Stimulated activated CD8-positive, alpha-beta memory T cell treated with anti-CD3 and anti-CD28 coated beads, Interleukin-15, amount 100 ng/mL, for 48 hours (primary cell): ENCODE measurements at regions not wholly inside any gene's neighbourhood (a gene's known extent, or its start where the extent isn't known, plus 50 kb on each side); places are given as distances from the start of the nearest gene placed in this dataset.

Experiments used
- DNase-seq, 2 donors: peaks; one replicate each; pipeline ENCODE4 v3.0.0-alpha.2; 2020; ENCODE audit warnings: low read depth in 2 of 2

DNA sequence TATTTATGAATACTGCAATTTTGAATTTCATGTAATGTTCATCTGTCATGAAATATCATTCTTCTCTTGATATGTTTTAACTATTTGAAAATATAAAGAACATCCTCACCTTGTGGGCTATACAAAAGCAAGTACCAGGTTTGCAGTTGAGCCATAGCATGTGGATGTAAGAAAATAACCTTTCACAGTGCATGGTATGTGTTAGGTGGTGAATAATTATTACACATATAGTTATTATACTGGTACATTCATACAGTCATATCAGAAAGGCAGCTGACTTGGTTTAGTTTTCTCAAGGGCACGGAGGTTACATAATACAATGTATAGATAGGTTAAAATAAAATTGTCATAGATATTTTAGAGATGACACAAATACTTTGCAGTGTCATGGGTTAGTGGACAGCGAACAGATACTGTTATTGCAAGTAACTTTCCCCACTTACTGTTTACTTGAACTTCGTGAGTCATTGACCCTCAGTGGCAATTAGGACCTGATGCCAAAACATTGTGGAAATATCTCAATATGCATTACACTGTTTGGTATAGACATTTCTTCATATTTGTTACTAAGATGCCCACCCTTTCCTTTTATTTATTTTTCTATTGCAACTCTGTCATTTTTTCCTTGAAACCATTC lies 445.4 kb upstream of the GOT2 start:
- no peak for DNase-seq

DNA sequence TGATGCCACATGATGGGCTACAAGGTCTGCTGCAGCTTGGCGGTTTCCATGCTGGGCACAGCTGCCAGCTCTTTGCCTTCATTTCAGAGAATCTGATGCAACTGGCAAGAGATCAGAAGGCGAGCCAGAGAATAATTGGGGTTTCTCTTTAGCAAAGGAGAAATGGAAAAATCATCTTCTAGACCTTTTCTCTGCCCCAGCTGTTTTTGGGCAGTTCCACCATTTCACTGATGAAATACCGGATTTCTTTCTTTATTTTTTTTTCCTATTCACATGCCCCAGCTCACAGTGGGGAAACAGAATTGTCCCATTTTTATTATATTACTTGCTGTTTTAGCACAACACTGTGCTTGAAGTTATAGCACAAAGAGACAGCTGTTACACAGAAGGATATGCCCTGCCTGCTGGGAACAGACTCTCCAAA lies 439.3 kb upstream of the GOT2 start:
- no peak for DNase-seq

DNA sequence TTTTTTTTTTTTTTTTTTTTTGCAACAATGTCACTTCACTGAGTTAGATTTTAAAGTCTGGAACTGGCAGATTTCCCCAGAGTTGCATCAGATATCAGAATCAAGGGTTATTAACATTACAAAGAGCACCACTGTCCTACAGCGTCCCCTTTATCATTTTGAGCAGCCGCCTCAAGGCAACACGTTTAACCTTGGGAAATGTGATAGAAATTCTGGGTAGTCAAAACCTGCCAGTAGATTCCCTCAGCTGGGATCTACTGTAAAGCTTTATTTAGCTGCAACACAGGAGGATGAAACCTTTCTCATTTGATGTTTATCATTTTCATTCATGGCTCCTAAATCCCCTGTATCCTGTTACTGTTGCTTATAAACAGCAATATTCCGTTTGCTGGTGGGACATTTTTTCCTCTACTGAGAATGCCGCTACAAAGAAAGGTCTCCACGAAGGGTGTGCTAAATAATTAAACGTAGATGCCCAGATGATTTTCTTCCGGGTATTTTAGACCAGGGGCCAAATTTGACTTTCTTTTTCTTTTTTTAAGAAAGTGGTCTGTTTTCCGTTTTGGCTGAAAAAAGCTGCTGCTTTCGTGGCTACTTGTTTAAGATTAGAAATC lies 436.1 kb upstream of the GOT2 start:
- DNase-seq: no peak

DNA sequence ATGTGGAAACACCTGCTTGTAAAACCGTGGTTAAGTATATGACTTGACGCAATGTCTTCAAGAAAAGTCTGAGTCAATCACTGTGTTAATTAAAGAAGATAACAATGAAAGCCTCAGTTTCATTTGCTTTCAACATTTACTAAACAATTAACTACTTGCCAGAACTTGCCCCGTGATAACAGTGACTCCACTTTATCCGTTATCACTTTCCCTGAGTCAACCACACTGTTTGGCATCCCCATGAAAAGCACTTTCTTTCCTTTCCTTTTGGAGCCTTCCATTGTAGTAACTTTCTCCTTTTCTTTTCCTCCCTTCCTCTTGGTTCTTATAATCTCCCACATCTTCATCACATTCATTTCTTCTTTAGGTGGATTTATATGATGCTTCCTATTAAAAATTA lies 435.1 kb upstream of the GOT2 start:
- no peak for DNase-seq

DNA sequence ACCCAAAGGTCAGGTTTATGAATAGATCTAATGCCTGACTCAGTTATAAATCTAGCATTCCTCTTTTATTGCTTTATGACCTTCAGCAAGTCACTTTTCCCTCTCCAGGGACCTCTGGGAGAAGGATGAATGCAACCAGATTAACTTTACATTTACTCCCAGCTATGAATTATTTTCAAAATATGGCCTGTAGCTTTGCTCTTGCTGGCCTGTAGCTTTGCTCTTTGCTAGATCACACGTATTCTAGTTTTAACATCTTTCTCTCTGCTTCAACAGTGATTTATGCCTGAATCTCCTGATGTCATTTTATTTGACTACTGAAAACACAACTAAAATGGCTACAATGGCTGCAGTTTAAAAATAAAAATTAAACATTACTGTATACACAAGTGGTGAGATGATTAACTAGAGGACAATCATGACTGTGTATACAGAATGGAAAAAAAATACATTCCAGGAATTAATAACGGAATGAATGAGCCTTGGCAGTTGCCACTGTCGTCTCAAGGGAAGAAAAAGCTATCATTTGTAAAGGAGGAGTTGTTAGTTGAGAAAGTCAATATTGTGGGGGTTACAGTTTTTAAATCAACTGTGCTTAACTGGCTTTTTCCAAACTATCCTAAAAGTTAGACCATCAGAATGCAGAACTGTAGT lies 434.5 kb upstream of the GOT2 start:
- no peak for DNase-seq

DNA sequence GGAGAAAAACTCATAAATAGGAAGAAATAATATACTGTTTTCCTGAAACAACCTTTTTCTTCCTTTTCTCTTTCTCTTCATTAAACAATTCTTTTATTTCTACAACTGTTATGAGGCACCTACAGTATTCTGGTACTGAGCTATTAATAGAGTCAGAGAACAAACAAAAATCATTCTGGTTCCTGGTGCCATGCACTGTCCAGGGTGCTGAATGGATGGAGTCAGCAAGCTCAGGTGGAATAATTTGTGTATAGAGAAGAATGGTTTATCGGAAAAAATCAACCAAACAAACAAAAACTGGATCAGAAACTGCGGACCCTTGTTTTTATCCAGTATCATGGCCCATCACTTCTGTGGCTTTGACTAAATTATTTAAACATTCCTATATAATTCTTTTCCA lies 430.3 kb upstream of the GOT2 start:
- no peak for DNase-seq

DNA sequence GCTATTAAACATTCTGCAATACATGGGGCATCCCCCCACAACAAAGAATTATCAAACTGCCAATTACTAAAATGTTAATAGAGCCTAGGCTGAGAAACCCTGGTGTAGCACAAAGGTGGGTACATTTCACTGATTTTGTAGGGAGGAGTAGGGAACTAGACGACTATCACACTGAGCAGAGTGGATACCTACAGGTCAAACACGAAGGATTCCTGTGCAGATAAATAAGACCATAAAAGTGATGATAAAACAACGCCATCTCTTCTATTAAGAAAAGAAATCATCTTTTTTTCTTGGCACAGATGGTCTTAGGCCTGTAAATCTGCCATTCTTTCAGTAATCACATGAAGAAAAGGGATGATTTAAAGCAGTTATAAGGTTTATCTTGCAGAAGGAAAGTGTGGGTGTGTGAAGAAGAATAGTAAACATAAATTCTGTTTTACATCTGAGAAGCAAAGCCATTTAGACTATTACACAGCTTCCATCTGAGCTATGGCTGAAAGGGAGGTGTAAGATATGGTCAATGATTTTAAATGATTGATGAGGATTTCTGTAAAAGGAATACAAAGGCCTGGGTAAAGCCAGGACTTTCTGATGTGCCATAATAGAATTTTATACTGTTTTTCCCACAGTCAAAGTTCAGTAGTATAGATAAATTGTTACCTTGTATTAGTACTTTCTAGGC lies 429.4 kb upstream of the GOT2 start:
- DNase-seq: no peak

DNA sequence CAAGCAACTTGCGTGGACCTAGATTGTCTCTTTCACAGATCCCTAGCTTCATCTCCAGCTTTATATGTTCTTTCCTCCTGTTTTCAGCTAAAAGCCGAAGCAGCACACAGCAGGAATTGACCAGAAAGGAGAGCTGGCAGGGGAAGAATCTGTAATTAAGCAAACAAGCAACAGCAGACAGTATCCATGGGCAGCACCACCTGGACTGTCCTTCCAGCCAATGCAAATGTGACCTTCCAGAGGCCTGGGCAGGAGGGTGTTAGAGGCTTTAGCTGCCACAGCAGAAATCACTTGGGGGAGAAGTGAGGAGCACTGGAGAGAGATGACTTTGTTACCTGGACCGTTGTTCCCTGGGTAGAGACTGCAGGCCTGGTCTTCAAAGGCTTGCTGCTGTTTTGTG lies 427.6 kb upstream of the GOT2 start:
- no peak for DNase-seq

DNA sequence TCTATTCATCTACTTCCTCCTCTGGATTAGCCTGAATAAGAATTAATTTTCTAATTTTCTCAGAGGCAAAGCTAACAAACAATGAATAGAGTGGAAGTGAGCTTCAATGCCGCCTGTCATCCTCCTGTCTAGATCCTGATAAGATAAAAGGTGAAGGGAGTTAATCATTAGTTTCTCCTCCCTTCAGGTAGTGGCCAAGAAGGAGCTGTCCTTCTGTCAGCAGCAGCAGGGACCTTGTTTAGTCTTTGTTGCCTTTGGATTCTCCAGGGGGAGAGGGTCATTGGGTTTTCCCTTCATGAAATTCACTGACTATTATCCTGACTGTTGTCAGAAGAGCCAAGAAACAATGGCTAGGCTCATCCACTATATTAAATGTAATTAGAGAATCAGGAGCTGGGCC lies 420.2 kb upstream of the GOT2 start:
- no peak for DNase-seq

DNA sequence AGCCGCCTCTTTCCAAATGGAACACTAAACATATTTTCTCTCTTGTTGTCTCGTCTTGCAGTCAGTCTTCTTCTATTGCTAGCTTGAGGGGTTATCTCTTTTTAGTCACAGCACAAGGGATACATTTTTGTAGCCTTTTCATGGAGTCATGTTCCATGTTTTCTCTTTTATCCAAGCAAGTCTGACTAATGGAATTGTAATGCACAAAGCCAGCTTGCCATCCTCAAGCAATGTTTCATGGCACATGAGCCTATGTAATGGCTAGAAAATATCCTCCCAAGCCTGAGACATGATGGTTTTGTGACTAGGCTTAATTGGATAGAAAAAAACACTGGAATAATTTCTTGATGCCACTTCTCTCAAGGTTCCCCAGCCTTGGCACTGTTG lies 414.6 kb upstream of the GOT2 start:
- DNase-seq: no peak

DNA sequence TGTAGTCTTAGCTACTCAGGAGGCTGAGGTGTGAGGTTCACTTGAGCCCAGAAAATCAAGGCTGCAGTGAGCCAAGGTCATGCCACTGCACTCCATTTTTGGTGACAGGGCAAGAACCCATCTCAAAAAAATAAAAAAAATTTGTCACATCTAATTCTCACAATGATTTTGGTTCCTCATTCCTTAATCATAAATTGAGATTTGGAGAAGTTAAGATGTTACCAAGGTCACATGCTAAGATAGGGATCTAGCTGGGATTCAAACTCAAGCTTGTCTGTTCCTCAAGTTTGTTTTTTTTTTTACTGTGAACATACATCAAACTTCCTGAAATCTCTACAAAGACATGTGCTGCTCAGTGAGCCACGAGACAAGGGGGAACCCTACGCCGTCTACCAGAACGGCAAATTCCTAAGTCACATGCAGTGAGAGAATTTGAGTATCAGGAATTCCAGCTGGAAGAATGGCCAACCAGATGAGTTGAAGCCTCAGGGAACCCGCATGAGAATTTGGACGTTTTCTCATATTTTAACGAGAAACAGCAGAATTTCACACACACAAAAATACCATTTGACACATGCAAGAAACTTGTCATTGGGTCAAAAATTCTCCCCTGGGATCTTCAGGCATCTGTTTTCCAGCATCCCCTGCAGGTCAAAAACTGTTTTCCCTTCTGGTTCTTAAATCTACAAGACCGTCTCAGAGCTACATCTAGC lies 414.1 kb upstream of the GOT2 start:
- DNase-seq: no peak

DNA sequence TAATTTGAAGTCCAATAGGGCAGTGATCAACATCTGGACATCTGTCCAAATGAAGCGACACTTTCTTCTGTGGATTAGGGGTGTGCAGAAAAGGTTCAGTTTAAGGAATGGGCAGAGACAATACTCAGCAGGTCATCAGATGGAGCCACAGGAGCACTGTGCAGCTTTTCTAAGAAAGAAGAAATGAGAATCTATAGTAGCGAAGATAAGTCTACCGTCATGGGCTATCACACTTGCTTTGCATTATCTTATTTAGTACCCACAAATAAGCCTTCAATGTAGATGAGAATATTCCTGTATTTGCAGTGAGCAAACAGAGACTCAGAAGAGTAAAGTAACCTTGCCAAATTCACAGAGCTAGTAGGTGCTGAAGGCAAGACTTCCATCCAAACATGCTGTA lies 412.0 kb upstream of the GOT2 start:
- DNase-seq: no peak

DNA sequence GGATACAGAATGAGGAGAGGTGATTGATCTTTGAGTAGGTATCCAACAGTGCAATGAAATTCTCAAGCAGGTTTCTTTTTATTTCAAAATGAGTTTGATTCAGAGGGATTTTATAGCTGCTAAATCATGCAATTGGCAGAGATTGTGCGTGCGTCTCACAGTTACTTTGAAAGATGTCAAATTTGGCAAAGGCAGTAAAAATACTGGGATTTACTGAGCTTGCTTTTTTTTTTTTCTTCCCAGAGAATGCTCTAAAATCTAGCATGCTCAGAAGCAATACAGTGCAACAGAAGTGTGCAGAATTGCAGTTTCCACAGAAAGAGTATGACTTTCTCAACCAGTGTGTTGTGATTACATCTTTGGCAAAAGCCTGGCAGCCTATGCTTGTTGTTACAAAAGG lies 410.7 kb upstream of the GOT2 start:
- no peak for DNase-seq

DNA sequence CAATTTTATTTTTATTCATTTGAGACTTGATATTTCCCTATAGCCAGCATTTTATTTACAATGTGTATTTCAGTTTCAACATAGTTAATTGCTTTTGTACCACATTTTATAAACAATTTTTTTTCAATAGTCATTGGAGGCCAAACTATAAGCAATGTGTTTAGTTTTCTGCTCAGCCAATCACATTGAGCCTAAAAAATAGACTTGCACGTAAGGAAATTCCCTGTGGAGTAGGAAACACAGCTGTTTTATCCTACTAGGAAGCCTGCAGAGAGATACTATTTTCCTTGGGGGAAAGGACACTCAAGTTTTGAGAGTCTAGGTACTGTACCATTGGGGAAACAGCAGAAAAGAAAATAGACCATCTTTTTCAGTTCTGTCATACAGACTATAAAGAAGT lies 410.2 kb upstream of the GOT2 start:
- DNase-seq: no peak

DNA sequence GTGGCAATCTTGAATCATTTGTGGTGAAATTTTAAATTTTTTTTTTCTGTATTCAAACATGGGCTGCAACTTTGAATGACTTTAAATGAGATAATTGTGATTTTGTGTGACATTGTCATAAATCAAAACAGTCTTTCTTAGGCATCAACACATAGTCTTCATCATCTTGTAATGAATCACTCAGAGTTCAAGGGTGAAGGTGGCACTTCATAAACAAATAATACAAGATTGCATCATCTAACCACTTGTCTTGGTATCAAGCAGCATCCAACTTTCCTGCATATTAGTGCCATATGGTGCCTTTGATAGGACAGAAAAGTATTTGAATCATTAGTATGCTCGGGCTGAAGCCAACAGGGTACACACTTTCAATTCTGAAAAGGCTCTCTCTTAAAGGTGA lies 392.4 kb upstream of the GOT2 start:
- no peak for DNase-seq

DNA sequence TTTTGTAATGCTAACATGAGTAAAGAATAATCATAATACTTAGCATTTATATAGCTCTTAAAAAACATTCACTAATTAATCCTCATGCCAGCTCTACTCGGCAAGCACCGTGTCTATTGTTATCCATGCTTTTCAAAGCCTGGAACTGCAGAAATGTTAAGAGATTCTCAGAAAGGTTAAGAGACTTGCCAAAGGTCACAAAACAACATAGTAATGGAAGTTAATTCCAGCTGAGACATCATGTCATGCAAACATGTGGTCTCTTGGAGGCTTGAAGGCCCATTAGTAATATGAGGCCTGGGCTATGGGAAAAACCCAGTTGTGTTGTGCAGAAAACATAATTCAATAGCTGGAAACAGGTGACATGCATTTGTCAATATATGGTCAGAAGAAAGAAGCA lies 389.9 kb upstream of the GOT2 start:
- DNase-seq: no peak

DNA sequence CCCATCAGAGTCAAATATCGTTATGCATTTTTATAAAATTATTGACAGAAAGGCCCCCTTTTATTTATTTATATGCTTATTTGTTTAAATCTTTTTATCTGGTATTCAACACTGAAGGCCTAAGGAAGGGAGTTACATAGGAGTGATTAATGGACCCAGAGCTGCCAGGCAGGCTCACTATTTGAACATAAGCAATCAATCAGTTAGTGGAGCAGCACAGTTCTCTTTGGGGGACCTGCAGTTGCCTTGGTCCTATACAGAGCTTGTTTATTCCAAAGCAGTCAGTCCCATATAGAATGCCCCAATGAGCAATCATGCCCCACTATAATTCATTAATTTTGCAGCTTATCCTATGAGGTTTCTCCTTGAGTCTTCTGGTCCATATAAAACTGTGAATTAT lies 389.4 kb upstream of the GOT2 start:
- DNase-seq: no peak

DNA sequence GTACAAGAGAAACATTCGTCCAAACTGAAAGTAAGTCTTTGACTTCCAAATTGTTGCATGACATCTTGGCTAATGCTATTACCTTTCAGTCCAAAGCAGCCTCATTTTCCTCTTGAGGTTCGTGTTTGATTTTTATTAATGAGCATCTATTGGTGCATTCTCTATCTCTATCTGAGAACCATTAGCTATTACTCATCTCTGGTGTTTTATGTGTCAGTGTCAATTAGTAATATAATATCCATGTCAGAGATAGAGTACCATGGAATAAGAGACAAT lies 388.1 kb upstream of the GOT2 start:
- no peak for DNase-seq

DNA sequence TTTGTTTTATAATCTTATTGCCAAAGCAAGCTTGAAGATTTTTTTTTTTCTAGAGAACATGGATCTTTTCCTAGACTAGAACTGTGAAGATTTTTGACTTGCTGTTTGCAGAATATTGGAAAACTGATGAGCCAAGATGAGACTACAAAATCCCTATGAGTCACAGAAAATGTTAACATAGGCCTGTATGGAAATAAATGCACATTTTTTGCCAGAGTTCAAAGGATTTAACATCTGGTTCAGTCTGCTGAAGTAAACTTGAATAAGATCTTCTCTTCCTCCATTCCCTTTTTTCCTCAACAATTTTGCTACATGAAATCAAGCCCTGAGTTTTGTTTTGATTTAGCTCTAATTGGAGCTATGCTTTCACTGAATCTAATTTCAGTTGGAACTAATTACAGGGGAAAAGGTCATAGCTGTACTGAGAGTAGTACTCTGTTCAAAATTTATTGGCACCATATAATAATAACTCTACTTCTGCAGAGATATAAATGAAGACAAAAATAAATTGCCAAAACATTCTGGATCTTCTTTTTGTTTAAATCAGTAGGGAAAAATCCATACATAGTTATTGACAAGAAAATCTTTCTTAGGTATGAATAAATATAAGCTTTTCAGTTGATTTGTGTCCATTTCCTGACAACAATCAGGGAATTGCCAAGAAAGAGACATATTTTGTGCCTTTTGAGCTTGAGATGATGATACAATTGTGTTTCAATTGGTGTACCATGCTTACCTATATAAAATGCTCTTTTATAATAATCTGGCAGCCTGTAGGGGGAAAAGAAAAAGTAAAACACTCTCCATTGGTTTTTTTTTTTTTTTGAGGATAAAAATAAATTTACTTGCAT lies 387.5 kb upstream of the GOT2 start:
- DNase-seq: no peak

DNA sequence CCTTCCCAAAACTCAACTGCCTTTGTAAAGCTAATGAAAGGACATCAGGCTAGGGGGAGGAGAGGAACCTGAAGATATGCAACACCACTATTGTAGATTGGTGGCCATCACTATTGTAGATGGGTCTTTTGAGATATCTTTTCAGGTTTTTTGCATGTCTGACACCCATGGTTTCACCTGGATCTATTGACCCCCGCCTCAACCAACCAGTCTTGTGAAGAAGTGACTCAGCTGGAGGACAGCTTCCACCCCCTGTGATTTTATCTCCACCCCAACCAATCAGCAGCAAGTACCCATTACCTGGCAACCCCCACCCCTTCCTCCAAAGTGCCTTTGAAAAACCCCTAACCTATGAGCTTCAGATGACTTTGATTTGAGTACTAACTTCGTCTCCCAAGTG lies 382.6 kb upstream of the GOT2 start:
- no peak for DNase-seq

DNA sequence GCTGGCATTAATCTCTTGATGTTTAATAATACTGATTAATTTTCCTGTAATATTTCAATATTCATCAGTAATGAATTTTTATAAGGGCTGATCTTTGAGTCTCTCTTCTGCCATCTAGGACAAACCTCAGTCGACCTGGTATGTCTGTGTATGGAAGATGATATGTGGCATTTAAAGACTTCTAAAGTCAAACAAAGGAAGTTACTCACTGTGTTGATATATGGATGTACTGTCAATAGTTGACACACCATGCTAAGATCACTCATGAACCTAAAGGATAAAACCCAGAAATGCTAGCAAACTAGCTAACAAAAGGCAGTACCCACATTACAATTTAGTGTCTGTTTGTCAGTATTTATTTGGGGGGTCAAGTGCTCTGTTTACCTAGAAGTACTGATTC lies 380.7 kb upstream of the GOT2 start:
- DNase-seq: no peak
